ENCODE measurements at regions not wholly inside any gene's neighbourhood (a gene's known extent, or its start where the extent isn't known, plus 50 kb on each side); places are given as distances from the start of the nearest gene placed in this dataset.

DNA sequence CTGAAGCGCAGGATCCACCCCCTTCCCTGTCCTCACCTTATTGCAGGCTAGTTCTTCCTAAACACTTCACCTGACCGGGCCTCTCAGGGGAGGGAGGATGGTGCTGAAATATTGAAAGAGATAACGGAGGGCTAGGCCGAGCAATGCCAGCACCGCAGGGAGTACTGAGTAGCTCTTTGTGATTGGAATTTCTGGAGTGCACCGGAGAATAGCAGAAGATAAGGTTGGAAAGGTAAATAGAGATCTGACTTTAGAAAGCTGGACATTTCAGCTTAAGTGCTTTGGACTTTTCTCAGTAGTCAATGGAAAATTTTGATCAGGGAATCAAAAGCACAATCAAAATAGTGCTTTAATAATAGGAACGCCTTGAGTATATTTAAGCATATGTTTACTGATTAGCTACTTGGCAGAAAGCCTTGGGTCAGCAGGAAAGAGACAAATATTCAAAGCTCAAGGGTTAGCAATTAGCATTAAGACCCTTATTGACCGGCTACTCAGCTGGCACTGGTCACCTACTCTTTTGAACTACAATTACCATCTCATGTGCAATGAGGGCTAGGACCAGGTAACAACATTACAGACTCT, 142.9 kb upstream of the NDUFV2 start:
- in situ Hi-C loops (cut with HindIII; ENCODE audit: low pct_ligation_motif_present, low pct_unique_long_range_greater_than_20kb, low sequenced_read_pairs): no loop called here
- DNase-seq: no peak

GRCh38 chr18:8960740-8961657, 141.5 kb upstream of the NDUFV2 start:
- DNase-seq: peak; percentile 76
- in situ Hi-C loops (cut with HindIII; ENCODE audit: low pct_ligation_motif_present, low pct_unique_long_range_greater_than_20kb, low sequenced_read_pairs): no loop called here

GRCh38 chr18:8962192-8962779, 140.2 kb upstream of the NDUFV2 start:
- in situ Hi-C loops (cut with HindIII; ENCODE audit: low pct_ligation_motif_present, low pct_unique_long_range_greater_than_20kb, low sequenced_read_pairs): no loop called here
- DNase-seq: no peak

- in situ Hi-C loops (cut with HindIII; ENCODE audit: low pct_ligation_motif_present, low pct_unique_long_range_greater_than_20kb, low sequenced_read_pairs): no loop called here
- DNase-seq: no peak
Observed at GRCh38 chr18:8962855-8963635, 139.5 kb upstream of the NDUFV2 start.

- in situ Hi-C loops (cut with HindIII; ENCODE audit: low pct_ligation_motif_present, low pct_unique_long_range_greater_than_20kb, low sequenced_read_pairs): no loop called here
- DNase-seq: no peak
Observed at GRCh38 chr18:8963876-8964275, 138.6 kb upstream of the NDUFV2 start.

GRCh38 chr18:8965398-8965797, 137.1 kb upstream of the NDUFV2 start:
- in situ Hi-C loops (cut with HindIII; ENCODE audit: low pct_ligation_motif_present, low pct_unique_long_range_greater_than_20kb, low sequenced_read_pairs): no loop called here

DNA sequence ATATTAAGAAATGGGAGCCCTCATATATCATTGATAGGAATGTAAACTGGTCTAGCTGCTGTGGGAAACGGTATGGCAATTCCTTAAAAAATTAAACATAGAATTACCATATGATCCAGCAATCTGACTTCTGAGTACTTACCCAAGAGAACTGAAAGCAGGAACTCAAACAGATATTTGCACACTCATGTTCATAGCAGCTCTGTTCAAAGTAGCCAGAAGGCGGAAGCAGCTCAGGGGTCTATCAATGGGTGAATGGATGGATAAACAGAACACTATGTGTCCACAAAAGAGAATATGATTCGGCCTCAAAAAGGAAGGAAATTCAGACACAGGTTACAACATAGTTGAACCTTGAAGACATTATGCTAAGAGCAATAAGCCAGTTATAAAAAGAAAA, 135.7 kb upstream of the NDUFV2 start:
- in situ Hi-C loops (cut with HindIII; ENCODE audit: low pct_ligation_motif_present, low pct_unique_long_range_greater_than_20kb, low sequenced_read_pairs): no loop called here

More at GRCh38 chr18:8965398-8965797, 137.1 kb upstream of the NDUFV2 start:
- no peak for DNase-seq

GRCh38 chr18:8967573-8967972, 134.9 kb upstream of the NDUFV2 start:
- in situ Hi-C loops (cut with HindIII; ENCODE audit: low pct_ligation_motif_present, low pct_unique_long_range_greater_than_20kb, low sequenced_read_pairs): no loop called here
- no peak for DNase-seq

More for the DNA sequence above, 135.7 kb upstream of the NDUFV2 start:
- DNase-seq: no peak

GRCh38 chr18:8969639-8970390, 132.7 kb upstream of the NDUFV2 start:
- no peak for DNase-seq
- in situ Hi-C loops (cut with HindIII; ENCODE audit: low pct_ligation_motif_present, low pct_unique_long_range_greater_than_20kb, low sequenced_read_pairs): no loop called here

GRCh38 chr18:8970843-8971242, 131.7 kb upstream of the NDUFV2 start:
- in situ Hi-C loops (cut with HindIII; ENCODE audit: low pct_ligation_motif_present, low pct_unique_long_range_greater_than_20kb, low sequenced_read_pairs): no loop called here
- no peak for DNase-seq

DNA sequence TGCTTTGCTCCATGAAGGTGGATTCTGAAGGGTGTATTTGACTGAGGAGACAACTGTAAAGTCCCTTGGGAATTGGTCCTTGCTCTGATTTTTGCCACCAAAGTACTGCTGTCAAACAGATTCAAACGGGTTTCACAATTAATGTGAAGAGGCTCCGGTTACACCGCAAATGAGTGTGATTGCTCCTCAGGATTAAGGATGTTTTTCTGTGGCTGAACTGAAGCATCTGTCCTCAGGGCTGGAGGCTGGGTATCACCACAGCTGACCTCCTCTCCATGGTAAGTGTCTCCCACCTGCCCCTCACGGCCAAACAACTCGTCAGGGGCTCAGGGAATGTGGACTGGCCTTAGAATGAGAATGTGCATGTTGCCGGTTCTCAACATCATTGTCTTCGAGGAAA, 130.4 kb upstream of the NDUFV2 start:
- no peak for DNase-seq
- in situ Hi-C loops (cut with HindIII; ENCODE audit: low pct_ligation_motif_present, low pct_unique_long_range_greater_than_20kb, low sequenced_read_pairs): no loop called here

- in situ Hi-C loops (cut with HindIII; ENCODE audit: low pct_ligation_motif_present, low pct_unique_long_range_greater_than_20kb, low sequenced_read_pairs): no loop called here
- DNase-seq: no peak
Observed at GRCh38 chr18:8974279-8974678, 128.2 kb upstream of the NDUFV2 start.

DNA sequence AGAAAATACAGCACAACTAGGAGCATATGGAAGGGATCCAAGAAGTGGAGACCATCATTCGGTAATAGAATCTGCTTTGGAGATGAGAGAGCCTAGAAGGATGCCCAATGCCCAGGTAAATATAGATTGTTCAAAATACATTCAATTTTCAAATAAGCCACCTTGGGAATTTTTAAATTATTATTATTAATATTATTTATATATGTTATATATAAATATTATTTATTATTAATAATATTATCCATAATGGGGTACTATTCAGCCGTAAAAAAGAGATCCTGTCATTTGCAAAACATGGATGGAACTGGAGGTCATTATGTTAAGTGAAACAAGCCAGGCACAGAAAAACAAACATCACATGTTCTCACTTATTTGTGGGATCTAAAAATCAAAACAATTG, 127.8 kb upstream of the NDUFV2 start:
- in situ Hi-C loops (cut with HindIII; ENCODE audit: low pct_ligation_motif_present, low pct_unique_long_range_greater_than_20kb, low sequenced_read_pairs): no loop called here
- no peak for DNase-seq

DNA sequence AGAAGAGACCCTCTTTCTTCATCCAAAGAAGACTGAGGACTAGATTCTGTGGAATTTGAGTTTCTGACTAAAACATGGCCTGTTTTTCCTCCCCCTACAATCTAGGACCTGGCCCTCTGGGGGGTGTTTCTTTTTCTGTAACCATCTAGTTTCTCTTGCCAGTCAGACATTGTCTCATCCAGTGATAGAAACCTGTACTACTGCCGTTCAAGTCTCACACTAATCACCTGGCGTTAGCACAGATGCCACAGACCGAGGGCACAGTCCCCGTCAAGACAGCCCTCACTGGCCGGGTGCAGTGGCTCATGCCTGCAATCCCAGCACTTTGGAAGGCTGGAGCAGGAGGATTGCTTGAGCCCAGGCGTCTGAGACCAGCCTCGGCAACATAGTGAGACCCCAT, 126.9 kb upstream of the NDUFV2 start:
- DNase-seq: no peak
- in situ Hi-C loops (cut with HindIII; ENCODE audit: low pct_ligation_motif_present, low pct_unique_long_range_greater_than_20kb, low sequenced_read_pairs): no loop called here

GRCh38 chr18:8976606-8977005, 125.9 kb upstream of the NDUFV2 start:
- in situ Hi-C loops (cut with HindIII; ENCODE audit: low pct_ligation_motif_present, low pct_unique_long_range_greater_than_20kb, low sequenced_read_pairs): no loop called here
- DNase-seq: no peak

DNA sequence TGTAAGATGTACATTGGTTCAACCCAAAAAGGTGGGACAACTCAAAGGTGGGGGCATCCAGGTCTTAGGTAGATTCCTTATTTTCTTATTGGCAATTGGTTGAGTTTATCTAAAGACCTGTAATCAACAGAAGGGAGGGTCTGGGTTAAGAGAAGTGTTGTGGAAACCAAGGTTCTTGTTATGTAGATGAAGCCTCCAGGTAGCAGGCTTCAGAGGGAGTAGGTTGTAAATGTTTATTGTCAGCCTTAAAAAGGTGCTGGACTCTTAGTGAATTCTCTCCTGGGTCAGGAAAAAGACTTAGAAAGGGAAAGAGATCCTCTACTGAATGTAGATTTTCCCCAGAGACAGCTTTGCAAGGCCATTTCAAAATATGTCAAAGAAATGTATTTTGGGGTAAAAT, 125.3 kb upstream of the NDUFV2 start:
- no peak for DNase-seq
- in situ Hi-C loops (cut with HindIII; ENCODE audit: low pct_ligation_motif_present, low pct_unique_long_range_greater_than_20kb, low sequenced_read_pairs): no loop called here

DNA sequence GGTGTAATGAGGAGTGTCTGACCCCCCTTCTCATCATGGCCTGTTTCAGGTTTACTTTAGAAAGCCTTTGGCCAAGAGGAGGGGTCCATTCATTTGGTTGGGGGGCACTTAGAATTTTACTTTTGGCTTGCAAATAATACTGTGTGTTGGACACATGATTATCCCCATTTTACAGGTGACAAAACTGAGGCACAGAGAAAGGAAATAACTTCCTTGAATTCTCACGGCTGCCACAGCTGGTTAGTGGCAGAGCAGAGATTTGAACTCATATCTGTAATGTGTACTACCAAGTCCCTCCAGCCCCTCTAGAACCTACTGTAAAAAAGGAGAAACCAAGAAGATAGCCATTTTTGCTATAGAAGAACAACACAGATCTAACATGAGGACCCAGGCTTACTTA, 124.8 kb upstream of the NDUFV2 start:
- DNase-seq: no peak
- in situ Hi-C loops (cut with HindIII; ENCODE audit: low pct_ligation_motif_present, low pct_unique_long_range_greater_than_20kb, low sequenced_read_pairs): no loop called here

GRCh38 chr18:8978394-8978793, 124.1 kb upstream of the NDUFV2 start:
- no peak for DNase-seq
- in situ Hi-C loops (cut with HindIII; ENCODE audit: low pct_ligation_motif_present, low pct_unique_long_range_greater_than_20kb, low sequenced_read_pairs): no loop called here

Data from ACHN (cell line).